Activated naive CD4-positive, alpha-beta T cell treated with anti-CD3 and anti-CD28 coated beads for 36 hours (primary cell): ENCODE measurements at regions not wholly inside any gene's neighbourhood (a gene's known extent, or its start where the extent isn't known, plus 50 kb on each side); places are given as distances from the start of the nearest gene placed in this dataset.

Experiments used
- CTCF ChIA-PET: fragments of 350-600 bp; sonication (Branson Sonifier 250); formaldehyde crosslinking; loops from one replicate; lab custom pipeline; 2021; ENCODE audit warnings: antibody characterized with exemption; lab: Charles Lee
- DNase-seq: peaks from one replicate; pipeline ENCODE4 v3.0.0-alpha.2; 2020
- H3K27ac Mint-ChIP-seq: one replicate; pipeline ENCODE4 v1.8.0; 2021; ENCODE audit warnings: mild to moderate bottlenecking, mixed read lengths
- H3K27me3 Mint-ChIP-seq: one replicate; pipeline ENCODE4 v1.8.0; 2021; ENCODE audit warnings: low read depth, mixed read lengths
- H3K36me3 Mint-ChIP-seq: one replicate; pipeline ENCODE4 v1.8.0; 2021; ENCODE audit warnings: low read depth, mixed read lengths
- H3K4me1 Mint-ChIP-seq: one replicate; pipeline ENCODE4 v1.8.0; 2021; ENCODE audit warnings: low read depth, mixed read lengths
- H3K4me3 Mint-ChIP-seq: one replicate; pipeline ENCODE4 v1.8.0; 2021; ENCODE audit warnings: mild to moderate bottlenecking, moderate library complexity, mixed read lengths
- H3K9me3 Mint-ChIP-seq: one replicate; pipeline ENCODE4 v1.8.0; 2021; ENCODE audit warnings: mixed read lengths
- intact Hi-C: fragments of 100-400 bp; cut with micrococcal nuclease; formaldehyde crosslinking; loops from one replicate; pipeline ENCODE4 v1.15.1; 2023

DNA sequence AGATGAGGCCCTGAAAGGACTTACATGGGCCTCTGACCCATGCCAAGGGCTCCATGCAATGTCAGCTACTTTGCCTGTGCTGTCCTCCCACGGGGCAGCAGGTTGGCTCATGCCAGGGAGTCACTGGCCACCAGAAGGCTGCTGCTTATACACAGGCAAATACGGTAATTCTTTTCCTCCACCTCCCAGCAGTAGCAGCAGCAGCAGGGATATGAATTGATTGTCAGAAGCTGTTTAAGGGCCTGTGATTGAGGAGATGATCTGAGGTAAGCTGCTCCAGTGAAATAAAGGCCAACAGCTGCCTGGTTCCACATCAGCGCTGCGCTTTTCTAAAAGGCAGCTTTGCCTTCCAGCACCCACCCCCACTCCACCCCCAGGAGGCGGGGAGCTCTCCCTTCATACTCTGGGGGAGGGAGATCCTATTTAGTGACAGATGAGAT, 250.5 kb downstream of the SHQ1 start:
- no peaks in the 10 kb centered on the region for H3K36me3 Mint-ChIP-seq
- H3K9me3 Mint-ChIP-seq, result no peaks in the 10 kb centered on the region
- H3K27ac Mint-ChIP-seq, result no peak overlapping the region
- CTCF ChIA-PET, result no interaction called here
- H3K4me3 Mint-ChIP-seq, result no peak overlapping the region
- H3K4me1 Mint-ChIP-seq, result no peaks in the 10 kb centered on the region
- intact Hi-C loops, result no loop called here
- H3K27me3 Mint-ChIP-seq, result no peaks in the 10 kb centered on the region
- DNase-seq, result no peak

GRCh38 chr3:72597043-72597442, 251.2 kb downstream of the SHQ1 start:
- H3K4me3 Mint-ChIP-seq, result no peak overlapping the region
- no peaks in the 10 kb centered on the region for H3K27me3 Mint-ChIP-seq
- DNase-seq, result no peak
- intact Hi-C loops, result no loop called here
- H3K27ac Mint-ChIP-seq, result no peak overlapping the region
- H3K36me3 Mint-ChIP-seq, result no peaks in the 10 kb centered on the region
- H3K9me3 Mint-ChIP-seq, result no peaks in the 10 kb centered on the region
- H3K4me1 Mint-ChIP-seq, result no peaks in the 10 kb centered on the region
- CTCF ChIA-PET, result no interaction called here

DNA sequence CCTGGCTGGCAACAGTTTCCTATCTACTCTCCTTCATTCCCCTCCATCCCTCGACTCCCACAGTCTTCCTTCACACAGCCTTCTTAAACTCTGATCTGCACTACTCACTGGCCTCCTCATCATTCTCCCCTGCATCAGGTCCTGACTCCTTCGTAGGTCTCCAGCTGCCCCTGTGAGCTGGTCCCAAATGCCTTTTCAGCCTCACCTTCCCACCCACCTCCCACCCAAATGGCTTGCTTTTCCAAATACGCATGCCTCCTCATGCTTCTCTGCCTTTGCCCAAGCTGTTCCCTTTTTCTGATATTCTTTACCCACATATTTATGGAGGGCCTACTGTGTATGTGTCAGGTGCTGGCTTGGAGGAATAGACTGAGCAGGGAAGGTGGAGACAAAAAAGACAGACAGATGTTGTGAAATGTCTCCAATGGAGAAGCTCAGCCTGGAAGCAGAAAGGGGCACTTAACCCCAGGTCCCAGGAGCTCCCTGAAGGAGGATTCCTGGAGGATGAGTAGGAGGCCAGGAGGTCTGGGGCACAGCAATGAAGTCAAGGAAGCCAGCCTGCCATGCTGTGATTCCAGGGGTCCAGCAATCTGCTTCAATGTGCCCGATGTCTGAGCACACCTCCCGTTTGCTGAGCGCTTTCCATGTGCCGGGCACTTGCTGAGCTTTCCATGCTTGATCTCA, 252.2 kb downstream of the SHQ1 start:
- DNase-seq, result no peak
- H3K4me3 Mint-ChIP-seq, result no peak overlapping the region
- no peaks in the 10 kb centered on the region for H3K36me3 Mint-ChIP-seq
- CTCF ChIA-PET, result no interaction called here
- no peaks in the 10 kb centered on the region for H3K4me1 Mint-ChIP-seq
- no peaks in the 10 kb centered on the region for H3K27me3 Mint-ChIP-seq
- no peak overlapping the region for H3K27ac Mint-ChIP-seq
- no peaks in the 10 kb centered on the region for H3K9me3 Mint-ChIP-seq
- intact Hi-C loops, result no loop called here

DNA sequence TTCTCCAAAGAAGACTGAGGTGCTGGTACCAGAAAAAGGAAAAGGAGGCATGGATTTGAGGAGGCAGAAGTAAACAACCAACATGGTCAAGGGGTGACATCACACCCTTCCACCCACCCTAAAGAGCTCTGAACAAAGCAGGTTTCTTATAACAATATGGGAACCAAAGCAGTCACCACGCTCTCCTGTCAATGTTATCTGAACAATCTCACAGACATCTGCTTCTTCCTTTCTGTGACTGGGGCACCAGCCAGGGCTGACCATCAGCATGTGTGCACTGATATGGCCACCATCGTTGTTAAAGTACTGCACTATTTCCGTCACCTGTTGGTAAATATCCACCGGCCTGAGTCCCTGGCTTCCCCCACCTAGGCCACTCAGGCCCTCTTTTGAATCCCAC, 252.9 kb downstream of the SHQ1 start:
- Mint-ChIP-seq H3K4me3 (no peak overlapping the region), H3K4me1 (no peaks in the 10 kb centered on the region), H3K27ac (no peak overlapping the region), H3K36me3 (no peaks in the 10 kb centered on the region), H3K27me3 (no peaks in the 10 kb centered on the region), H3K9me3 (no peaks in the 10 kb centered on the region)
- CTCF ChIA-PET, result no interaction called here
- intact Hi-C loops, result no loop called here
- no peak for DNase-seq

DNA sequence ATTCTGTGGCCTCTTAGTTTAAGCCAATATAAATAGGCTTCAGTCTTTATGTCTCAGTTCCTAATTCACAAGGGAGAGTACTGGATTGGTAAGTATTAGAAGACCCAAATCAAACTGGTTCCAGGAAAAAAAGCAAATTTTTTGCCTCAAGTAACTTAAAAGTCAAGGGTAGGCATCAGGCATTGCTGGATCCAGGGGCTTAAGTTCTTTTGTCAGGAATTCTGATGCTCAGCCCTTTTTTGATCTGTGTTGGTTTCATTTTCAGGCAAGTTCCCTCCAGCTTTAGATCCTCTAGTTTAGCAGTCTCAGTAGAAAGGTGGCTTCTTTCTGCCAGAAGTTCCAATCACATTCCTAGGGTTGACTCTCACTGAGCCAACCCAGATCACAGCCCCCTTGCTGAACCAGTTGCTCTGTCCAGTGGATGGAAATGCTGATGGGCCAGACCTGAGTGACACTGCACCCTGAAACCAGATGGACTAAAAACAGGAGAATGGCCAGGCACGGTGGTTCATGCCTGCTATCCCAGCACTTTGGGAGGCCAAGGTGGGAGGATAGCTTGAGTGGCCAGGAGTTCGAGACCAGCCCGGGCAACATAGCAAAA, 253.5 kb downstream of the SHQ1 start:
- Mint-ChIP-seq H3K4me3 (no peak overlapping the region), H3K27ac (no peak overlapping the region), H3K4me1 (no peaks in the 10 kb centered on the region), H3K27me3 (no peaks in the 10 kb centered on the region), H3K36me3 (no peaks in the 10 kb centered on the region), H3K9me3 (no peaks in the 10 kb centered on the region)
- DNase-seq, result no peak
- CTCF ChIA-PET, result no interaction called here
- intact Hi-C loops, result no loop called here

DNA sequence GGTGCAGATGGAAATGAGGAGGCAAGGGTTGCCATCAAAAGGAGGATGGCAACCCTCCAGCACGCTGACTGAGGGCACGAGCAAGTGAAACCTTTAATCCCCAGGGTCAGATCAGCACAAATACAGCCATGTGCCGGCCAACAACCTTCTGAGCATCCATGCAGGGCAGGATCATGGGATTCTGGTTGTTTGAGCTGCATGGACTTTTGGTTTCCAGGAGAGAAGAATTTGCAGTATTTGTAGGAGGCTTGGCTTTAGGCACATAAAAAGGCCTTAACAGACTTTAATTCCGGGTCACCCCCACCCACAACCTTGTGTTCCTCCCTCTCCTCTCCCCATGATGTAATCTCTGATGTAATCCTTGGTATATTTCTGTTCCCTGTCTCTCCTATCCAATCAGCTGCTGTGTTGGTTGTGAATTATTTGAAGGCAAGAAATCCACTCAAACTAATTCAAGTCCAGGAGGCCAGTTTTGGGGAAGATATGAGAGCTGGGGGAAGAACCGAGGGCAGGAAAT, 254.3 kb downstream of the SHQ1 start:
- H3K27ac Mint-ChIP-seq, result no peak overlapping the region
- H3K9me3 Mint-ChIP-seq, result no peaks in the 10 kb centered on the region
- no peaks in the 10 kb centered on the region for H3K36me3 Mint-ChIP-seq
- intact Hi-C loops, result no loop called here
- no peak for DNase-seq
- H3K4me3 Mint-ChIP-seq, result no peak overlapping the region
- no peaks in the 10 kb centered on the region for H3K4me1 Mint-ChIP-seq
- peaks cover 2% of the 10 kb centered on the region for H3K27me3 Mint-ChIP-seq
- CTCF ChIA-PET, result no interaction called here

GRCh38 chr3:72591522-72592421, 256.5 kb downstream of the SHQ1 start:
- no peak for DNase-seq
- CTCF ChIA-PET, result interaction anchor here (0.6 kb wide), 1 partner anchor 9 kb away, joined by 3 read pairs; no protein-coding TSS in a partner anchor
- intact Hi-C loops, result no loop called here
- peaks cover 2% of the 10 kb centered on the region for H3K27me3 Mint-ChIP-seq
- no peak overlapping the region for H3K27ac Mint-ChIP-seq
- H3K4me3 Mint-ChIP-seq, result no peak overlapping the region
- H3K9me3 Mint-ChIP-seq, result no peaks in the 10 kb centered on the region
- no peaks in the 10 kb centered on the region for H3K36me3 Mint-ChIP-seq
- H3K4me1 Mint-ChIP-seq, result no peaks in the 10 kb centered on the region

DNA sequence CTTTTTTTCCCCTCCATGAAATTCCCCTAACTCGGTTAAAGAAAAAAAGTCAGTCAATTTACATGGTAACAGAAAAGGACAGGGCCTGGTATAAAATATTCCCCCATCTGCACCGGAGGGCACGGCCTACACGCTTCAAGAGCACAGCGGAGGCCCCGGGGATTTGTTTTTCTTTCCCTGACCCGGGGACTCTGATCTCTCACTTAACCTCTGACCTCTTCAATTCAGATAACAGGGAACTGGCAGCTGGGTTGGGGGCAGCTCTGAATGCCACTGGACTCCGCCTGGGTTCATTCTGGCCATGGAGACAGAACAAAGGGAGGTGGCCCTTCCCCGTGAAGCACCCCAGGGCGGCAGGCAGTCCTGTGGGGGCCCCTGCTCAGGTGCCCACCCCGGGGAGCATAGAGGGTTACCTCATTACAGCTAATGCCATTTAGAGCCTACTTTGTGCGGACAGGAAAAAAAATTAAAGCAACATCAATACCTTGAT, 257.5 kb downstream of the SHQ1 start:
- Mint-ChIP-seq H3K9me3 (no peaks in the 10 kb centered on the region), H3K27ac (no peak overlapping the region), H3K4me3 (no peak overlapping the region), H3K27me3 (peaks cover 2% of the 10 kb centered on the region), H3K36me3 (no peaks in the 10 kb centered on the region), H3K4me1 (no peaks in the 10 kb centered on the region)
- CTCF ChIA-PET, result interaction anchor here (0.8 kb wide), 1 partner anchor 11 kb away, joined by 3 read pairs; no protein-coding TSS in a partner anchor
- no peak for DNase-seq
- intact Hi-C loops, result no loop called here

DNA sequence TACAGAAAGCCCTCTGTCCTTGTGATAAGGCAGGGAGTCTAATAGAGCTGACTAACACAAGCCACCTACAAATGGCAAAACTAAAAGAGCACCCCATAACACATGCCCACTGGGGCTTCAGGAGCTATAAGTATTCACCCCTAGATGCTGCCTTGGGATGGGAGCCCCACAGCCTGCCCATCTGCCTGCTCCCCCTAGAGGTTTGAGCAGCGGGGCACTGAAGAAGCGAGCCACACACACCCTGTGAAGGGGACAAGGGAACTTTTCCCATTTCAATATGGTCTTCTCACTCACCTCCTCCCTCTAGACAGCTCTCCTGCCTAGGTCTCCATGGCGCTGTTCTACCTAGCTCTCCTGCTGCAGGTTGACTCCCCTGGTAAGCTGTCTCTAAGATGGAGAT, 261.0 kb downstream of the SHQ1 start:
- intact Hi-C loops, result no loop called here
- Mint-ChIP-seq H3K9me3 (no peaks in the 10 kb centered on the region), H3K36me3 (no peaks in the 10 kb centered on the region), H3K27ac (no peak overlapping the region), H3K27me3 (peaks cover 2% of the 10 kb centered on the region), H3K4me3 (no peak overlapping the region), H3K4me1 (no peaks in the 10 kb centered on the region)
- DNase-seq, result no peak
- CTCF ChIA-PET, result interaction anchor here (0.5 to 1.8 kb wide), 2 partner anchors 79 to 264 kb away, joined by 3 to 7 read pairs; no protein-coding TSS in a partner anchor

GRCh38 chr3:72586694-72587093, 261.6 kb downstream of the SHQ1 start:
- Mint-ChIP-seq H3K36me3 (no peaks in the 10 kb centered on the region), H3K9me3 (no peaks in the 10 kb centered on the region), H3K27me3 (peaks cover 2% of the 10 kb centered on the region), H3K4me1 (no peaks in the 10 kb centered on the region), H3K4me3 (no peak overlapping the region), H3K27ac (no peak overlapping the region)
- CTCF ChIA-PET, result interaction anchor here (1.8 kb wide), 1 partner anchor 79 kb away, joined by 7 read pairs; no protein-coding TSS in a partner anchor
- intact Hi-C loops, result no loop called here
- DNase-seq, result no peak

DNA sequence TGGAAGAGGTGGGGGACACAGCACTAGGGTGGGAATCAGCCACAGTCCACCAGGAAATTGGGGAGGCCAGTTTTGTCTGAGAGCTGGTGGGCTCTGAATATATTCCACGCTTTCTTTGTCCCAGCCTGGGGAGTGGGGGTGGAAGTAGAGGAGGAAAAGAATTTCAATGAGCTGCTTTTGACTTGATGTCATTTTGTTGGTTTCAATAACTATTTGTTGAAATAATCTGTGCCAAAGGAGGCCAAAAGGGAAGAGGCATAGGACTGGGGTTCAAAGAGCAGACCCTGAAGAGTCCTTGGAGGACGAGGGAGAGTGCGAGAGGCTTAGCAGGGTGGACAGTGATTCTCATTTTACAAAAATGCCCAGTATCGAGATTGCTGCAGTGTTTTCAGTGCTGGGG, 262.3 kb downstream of the SHQ1 start:
- no peaks in the 10 kb centered on the region for H3K4me1 Mint-ChIP-seq
- H3K27me3 Mint-ChIP-seq, result peaks cover 2% of the 10 kb centered on the region
- no peaks in the 10 kb centered on the region for H3K36me3 Mint-ChIP-seq
- no peak overlapping the region for H3K27ac Mint-ChIP-seq
- intact Hi-C loops, result no loop called here
- CTCF ChIA-PET, result no interaction called here
- no peak for DNase-seq
- no peaks in the 10 kb centered on the region for H3K9me3 Mint-ChIP-seq
- no peak overlapping the region for H3K4me3 Mint-ChIP-seq

GRCh38 chr3:72584262-72584661, 264.0 kb downstream of the SHQ1 start:
- Mint-ChIP-seq H3K36me3 (no peaks in the 10 kb centered on the region), H3K27ac (no peak overlapping the region), H3K9me3 (no peaks in the 10 kb centered on the region), H3K27me3 (peaks cover 2% of the 10 kb centered on the region), H3K4me3 (no peak overlapping the region), H3K4me1 (no peaks in the 10 kb centered on the region)
- CTCF ChIA-PET, result no interaction called here
- intact Hi-C loops, result no loop called here
- DNase-seq, result no peak
